HK-2 (cell line): ENCODE measurements at regions not wholly inside any gene's neighbourhood (a gene's known extent, or its start where the extent isn't known, plus 50 kb on each side); places are given as distances from the start of the nearest gene placed in this dataset.
"Not testable (repeated sequence)": the region's sequence is repeated elsewhere in the genome, so short reads cannot be mapped to it uniquely, and the experiment has no call there.

Experiments
- DNase-seq: peaks from one replicate; pipeline ENCODE4 v3.0.0-alpha.2; 2018; ENCODE audit not compliant: unreplicated experiment

- no peak for DNase-seq
Measured at GRCh38 chr18:79579807-79580497, 99.7 kb upstream of the CTDP1 start.

GRCh38 chr18:79580498-79581171, 99.0 kb upstream of the CTDP1 start:
- no peak for DNase-seq

GRCh38 chr18:79581406-79581805, 98.2 kb upstream of the CTDP1 start:
- no peak for DNase-seq

GRCh38 chr18:79581911-79582310, 97.7 kb upstream of the CTDP1 start:
- DNase-seq, result no peak

GRCh38 chr18:79582978-79583377, 96.6 kb upstream of the CTDP1 start:
- DNase-seq, result no peak

GRCh38 chr18:79583426-79583825, 96.2 kb upstream of the CTDP1 start:
- DNase-seq, result no peak

GRCh38 chr18:79583984-79584401, 95.6 kb upstream of the CTDP1 start:
- no peak for DNase-seq

- DNase-seq, result no peak
Measured at GRCh38 chr18:79584491-79585394, 94.9 kb upstream of the CTDP1 start.

GRCh38 chr18:79585395-79586370, 93.9 kb upstream of the CTDP1 start:
- DNase-seq, result no peak

- no peak for DNase-seq
Measured at GRCh38 chr18:79586436-79587225, 93.0 kb upstream of the CTDP1 start.

GRCh38 chr18:79587226-79587741, 92.3 kb upstream of the CTDP1 start:
- DNase-seq, result no peak

- DNase-seq, result no peak
Measured at GRCh38 chr18:79587779-79588635, 91.6 kb upstream of the CTDP1 start.

- DNase-seq, result no peak
Measured at GRCh38 chr18:79588636-79589481, 90.7 kb upstream of the CTDP1 start.

- no peak for DNase-seq
Measured at GRCh38 chr18:79589601-79590091, 90.0 kb upstream of the CTDP1 start.

- no peak for DNase-seq
Measured at GRCh38 chr18:79590191-79591031, 89.2 kb upstream of the CTDP1 start.

GRCh38 chr18:79591032-79591308, 88.6 kb upstream of the CTDP1 start:
- DNase-seq, result no peak

GRCh38 chr18:79592684-79593083, 86.9 kb upstream of the CTDP1 start:
- not testable (repeated sequence) for DNase-seq
